H1 (cell line): ENCODE measurements at regions not wholly inside any gene's neighbourhood (a gene's known extent, or its start where the extent isn't known, plus 50 kb on each side); places are given as distances from the start of the nearest gene placed in this dataset.

ENCODE experiments used
- CTCF ChIA-PET: fragments of 300-600 bp; sonication (Branson Sonifier 250); formaldehyde crosslinking; loops from one replicate; lab custom pipeline; 2021; ENCODE audit not compliant: partially characterized antibody; lab: Charles Lee
- POLR2A ChIA-PET: fragments of 300-600 bp; sonication (Branson Sonifier 250); formaldehyde crosslinking; loops from one replicate; lab custom pipeline; 2021; ENCODE audit warnings: inconsistent platforms; ENCODE audit not compliant: partially characterized antibody; lab: Charles Lee
- DNase-seq, 2 experiments: peaks; one replicate each; pipeline versions ENCODE4 v3.0.0 to v3.0.0-alpha.2; 2010 to 2022; ENCODE audit warnings: low spot score in 2 of 2, low read depth in 1 of 2, mixed read lengths in 1 of 2
- FAIRE-seq: peaks from 2 replicates; lab custom pipeline; 2011; peaks lifted over from hg19 to GRCh38; lab: Jason Lieb, UNC
- H2AFZ ChIP-seq: 2 replicates; pipeline ENCODE4 v1.8.1; 2012; ENCODE audit warnings: low read length, inconsistent platforms
- H2AK5ac ChIP-seq: 2 replicates; pipeline ENCODE4 v1.6.1; 2013; ENCODE audit warnings: low read depth, low read length
- H2BK120ac ChIP-seq: replicated peaks from 2 replicates; pipeline ENCODE3; 2013; ENCODE audit warnings: low read depth, low read length, inconsistent platforms
- H2BK12ac ChIP-seq: 2 replicates; pipeline ENCODE4 v1.6.1; 2013; ENCODE audit warnings: low read depth, low read length
- H2BK15ac ChIP-seq: 2 replicates; pipeline ENCODE4 v1.6.1; 2013; ENCODE audit warnings: low read length
- H2BK20ac ChIP-seq: 2 replicates; pipeline ENCODE4 v1.6.1; 2013; ENCODE audit warnings: low read length
- H2BK5ac ChIP-seq: 2 replicates; pipeline ENCODE4 v1.6.1; 2013; ENCODE audit warnings: low read depth, low read length
- H3K14ac ChIP-seq: 2 replicates; pipeline ENCODE4 v1.6.1; 2013; ENCODE audit warnings: inconsistent platforms; ENCODE audit not compliant: insufficient read length
- H3K18ac ChIP-seq: 2 replicates; pipeline ENCODE4 v1.6.1; 2013; ENCODE audit warnings: low read length; ENCODE audit errors: extremely low read depth
- H3K23ac ChIP-seq: 2 replicates; pipeline ENCODE4 v1.6.1; 2013; ENCODE audit warnings: inconsistent platforms; ENCODE audit not compliant: insufficient read length
- H3K23me2 ChIP-seq: 2 replicates; pipeline ENCODE4 v1.6.1; 2013; ENCODE audit warnings: low read depth, low read length
- H3K27ac ChIP-seq: 2 replicates; pipeline ENCODE4 v1.6.1; 2011; ENCODE audit warnings: low read depth, low read length, inconsistent platforms
- H3K27me3 ChIP-seq, 4 experiments: replicated peaks in 1 of 4; 1 replicate in 1 of 4; 2 replicates in 3 of 4; pipeline versions ENCODE4 v1.6.1 to v1.8.1; 2011 to 2013; ENCODE audit warnings: low read length in 3 of 4, mild to moderate bottlenecking in 3 of 4, inconsistent platforms in 2 of 4, mixed read lengths in 2 of 4, moderate library complexity in 1 of 4; ENCODE audit not compliant: control insufficient read depth in 3 of 4, insufficient read depth in 3 of 4; ENCODE audit errors: extremely low read depth in 1 of 4
- H3K36me3 ChIP-seq, 4 experiments: 2 replicates each; pipeline versions ENCODE4 v1.6.1 to v1.8.1; 2011 to 2013; ENCODE audit warnings: mild to moderate bottlenecking in 4 of 4, low read length in 3 of 4, moderate library complexity in 2 of 4, control low read depth in 1 of 4, inconsistent platforms in 1 of 4; ENCODE audit not compliant: insufficient read depth in 4 of 4, control insufficient read depth in 2 of 4
- H3K4ac ChIP-seq: replicated peaks from 2 replicates; pipeline ENCODE3; 2013; ENCODE audit warnings: low read length, low read depth, mixed read lengths, inconsistent platforms; ENCODE audit not compliant: insufficient read length
- H3K4me1 ChIP-seq, 4 experiments: replicated peaks in 1 of 4; 1 replicate in 1 of 4; 2 replicates in 3 of 4; pipeline versions ENCODE4 v1.6.1 to v1.8.1; 2011 to 2013; ENCODE audit warnings: low read length in 3 of 4, inconsistent platforms in 2 of 4, mixed read lengths in 1 of 4; ENCODE audit not compliant: insufficient read depth in 4 of 4, control insufficient read depth in 3 of 4
- H3K4me2 ChIP-seq, 2 experiments: 2 replicates each; pipeline versions ENCODE4 v1.6.1 to v1.8.1; 2011 to 2013; ENCODE audit warnings: low read depth in 2 of 2, low read length in 2 of 2, control low read depth in 1 of 2, inconsistent platforms in 1 of 2, mild to moderate bottlenecking in 1 of 2; ENCODE audit not compliant: insufficient read depth in 1 of 2
- H3K4me3 ChIP-seq, 4 experiments: fragments of 200-600, 300-600 bp in 1 of 4; sonication (generic), shearing (Covaris generic), sonication (Bioruptor Twin) in 1 of 4; 2 replicates each; pipeline versions ENCODE4 v1.5.1 to v1.8.1; 2011 to 2016; ENCODE audit warnings: low read length in 4 of 4, low read depth in 3 of 4, control low read depth in 2 of 4, inconsistent platforms in 2 of 4, mild to moderate bottlenecking in 2 of 4, mixed read lengths in 1 of 4, moderate library complexity in 1 of 4; ENCODE audit not compliant: insufficient read depth in 2 of 4; ENCODE audit errors: extremely low read depth in 1 of 4
- H3K56ac ChIP-seq: replicated peaks from 2 replicates; pipeline ENCODE3; 2013; ENCODE audit warnings: low read depth, mild to moderate bottlenecking, mixed read lengths, low read length, inconsistent platforms; ENCODE audit not compliant: insufficient read length
- H3K79me1 ChIP-seq: 2 replicates; pipeline ENCODE4 v1.6.1; 2013; ENCODE audit warnings: low read depth, low read length, control low read depth
- H3K79me2 ChIP-seq, 2 experiments: 2 replicates each; pipeline versions ENCODE4 v1.6.1 to v1.8.1; 2012 to 2013; ENCODE audit warnings: low read length in 2 of 2, mild to moderate bottlenecking in 2 of 2, inconsistent platforms in 1 of 2; ENCODE audit not compliant: insufficient read depth in 2 of 2, control insufficient read depth in 1 of 2
- H3K9ac ChIP-seq, 4 experiments: replicated peaks in 1 of 4; 1 replicate in 1 of 4; 2 replicates in 3 of 4; pipeline versions ENCODE4 v1.6.1 to v1.8.1; 2011 to 2013; ENCODE audit warnings: low read depth in 3 of 4, low read length in 3 of 4, control low read depth in 2 of 4, mild to moderate bottlenecking in 2 of 4, moderate library complexity in 2 of 4, inconsistent platforms in 1 of 4; ENCODE audit errors: extremely low read depth in 1 of 4
- H3K9me3 ChIP-seq, 2 experiments: 2 replicates each; pipeline versions ENCODE4 v1.6.1 to v1.8.1; 2012 to 2013; ENCODE audit warnings: mild to moderate bottlenecking in 2 of 2, moderate library complexity in 2 of 2, control low read depth in 1 of 2, inconsistent platforms in 1 of 2, low read depth in 1 of 2, low read length in 1 of 2, mixed read lengths in 1 of 2; ENCODE audit not compliant: insufficient read depth in 2 of 2
- H4K20me1 ChIP-seq, 2 experiments: replicated peaks in 1 of 2; 2 replicates each; pipeline versions ENCODE3 to v1.8.1; 2011 to 2013; ENCODE audit warnings: inconsistent platforms in 2 of 2, low read length in 2 of 2, mild to moderate bottlenecking in 1 of 2; ENCODE audit not compliant: insufficient read depth in 2 of 2, control insufficient read depth in 1 of 2
- H4K5ac ChIP-seq: 2 replicates; pipeline ENCODE4 v1.6.1; 2013; ENCODE audit warnings: low read length, low read depth, mixed read lengths, inconsistent platforms; ENCODE audit not compliant: insufficient read length
- H4K8ac ChIP-seq: 2 replicates; pipeline ENCODE4 v1.8.0; 2013; ENCODE audit warnings: mild to moderate bottlenecking, moderate library complexity, low read length, inconsistent platforms; ENCODE audit not compliant: insufficient read depth; ENCODE audit errors: extremely low read depth
- H4K91ac ChIP-seq: replicated peaks from 2 replicates; pipeline ENCODE3; 2013; ENCODE audit warnings: low read length, mixed read lengths, inconsistent platforms; ENCODE audit not compliant: insufficient read length
- HDAC2 ChIP-seq, 2 experiments: fragments of 300-600 bp in 1 of 2; sonication (generic) in 1 of 2; IDR thresholded peaks; 2 replicates each; pipeline ENCODE4 v1.6.1; 2011 to 2012; ENCODE audit warnings: low read depth in 2 of 2, low read length in 2 of 2, mild to moderate bottlenecking in 2 of 2, moderate library complexity in 2 of 2, borderline replicate concordance in 1 of 2, inconsistent platforms in 1 of 2
- JUN ChIP-seq: IDR thresholded peaks from 2 replicates; pipeline ENCODE4 v1.6.1; 2011; ENCODE audit warnings: low read depth, mild to moderate bottlenecking, improper control_type of control experiment, low read length
- POLR2A ChIP-seq, 2 experiments: IDR thresholded peaks; 1 replicate in 1 of 2; 2 replicates in 1 of 2; pipeline ENCODE4 v1.6.1; 2011; ENCODE audit warnings: low read depth in 2 of 2, low read length in 2 of 2, mild to moderate bottlenecking in 2 of 2; ENCODE audit errors: control extremely low read depth in 1 of 2
- RAD21 ChIP-seq, 2 experiments: IDR thresholded peaks in 1 of 2; conservative IDR thresholded peaks in 1 of 2; 2 replicates each; pipeline ENCODE4 v1.6.1; 2011; ENCODE audit warnings: low read depth in 2 of 2, low read length in 2 of 2, improper control_type of control experiment in 1 of 2, inconsistent platforms in 1 of 2, mild to moderate bottlenecking in 1 of 2, moderate library complexity in 1 of 2
- WGBS, 2 experiments: shearing (Covaris generic) in 1 of 2; methylation state at CpG; one replicate each; pipeline versions ENCODE4 v1.1.6 to v1.1.7; 2013 to 2015; ENCODE audit warnings: low lambda C conversion rate in 2 of 2, mixed read lengths in 2 of 2, inconsistent platforms in 1 of 2, low coverage in 1 of 2, missing lambda C conversion rate in 1 of 2; ENCODE audit not compliant: insufficient replicate concordance in 2 of 2, insufficient coverage in 1 of 2, insufficient read length in 1 of 2; ENCODE audit errors: extremely low coverage in 1 of 2, missing lambda C conversion rate in 1 of 2; 5-methylcytosine and 5-hydroxymethylcytosine counted together
- TF ChIP-seq, protein P1 (sequence below): IDR thresholded peaks from 2 replicates; pipeline ENCODE4 v1.6.1; 2012; ENCODE audit warnings: low read length, inconsistent platforms
- TF ChIP-seq, protein P2 (sequence below): IDR thresholded peaks from 2 replicates; pipeline ENCODE4 v1.6.1; 2012; ENCODE audit warnings: inconsistent platforms
- TF ChIP-seq, protein P3 (sequence below), 3 experiments: IDR thresholded peaks; 1 replicate in 2 of 3; 2 replicates in 1 of 3; pipeline versions ENCODE4 v1.5.1 to v1.6.1; 2011; ENCODE audit warnings: low read length in 3 of 3, mild to moderate bottlenecking in 3 of 3, inconsistent platforms in 2 of 3, low read depth in 1 of 3, moderate library complexity in 1 of 3; ENCODE audit not compliant: insufficient read depth in 1 of 3; ENCODE audit errors: control extremely low read depth in 1 of 3

DNA sequence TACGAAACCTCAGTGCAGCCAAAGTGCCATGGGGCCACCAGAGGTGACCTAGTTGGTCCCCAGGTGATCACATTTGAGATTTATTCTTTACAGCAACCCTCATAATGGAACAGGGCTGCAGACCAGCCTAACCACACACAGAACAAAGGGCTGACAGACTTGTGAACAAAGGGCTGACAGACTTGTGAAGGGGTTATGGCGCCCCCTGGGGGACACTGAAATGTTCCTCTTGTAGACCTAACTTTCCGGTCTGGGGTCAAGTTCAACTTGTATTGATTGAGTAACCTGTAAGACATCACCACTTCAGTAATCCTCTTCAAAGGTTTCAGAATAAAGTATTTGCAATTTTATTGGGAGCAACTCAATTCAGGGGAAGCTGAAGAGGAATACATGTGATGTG, 175.9 kb upstream of the RPS6KA3 start:
- 29% methylated on average over 3 of the region's 3 CpGs; no CpG with 5 or more reads in 1 of the 2 experiments for WGBS, 2 experiments
- FAIRE-seq = peak; percentile 96
- no peak overlapping the region for H2AK5ac ChIP-seq

More for the DNA sequence above, 175.9 kb upstream of the RPS6KA3 start:
- Histone ChIP-seq H4K8ac (no peak overlapping the region), H3K79me2 (no peaks in the 10 kb centered on the region), H3K14ac (no peak overlapping the region), H2BK5ac (no peak overlapping the region), H3K27me3 (no peaks in the 10 kb centered on the region), H3K23me2 (no peaks in the 10 kb centered on the region), H3K27ac (no peak overlapping the region), H3K4me1 (peaks cover 0 to 3% (median 0%) of the 10 kb centered on the region in 4 experiments; a peak in 1 of 7 replicates), H3K4me3 (no peak overlapping the region), H2BK120ac (no peak overlapping the region), H3K4me2 (no peak overlapping the region), H3K9ac (no peak overlapping the region), H3K56ac (no peak overlapping the region), H3K18ac (no peak overlapping the region), H3K36me3 (no peaks in the 10 kb centered on the region), H2AFZ (peak overlapping the region; percentile 76; the same call in 1 of the 2 replicates), H3K4ac (no peak overlapping the region), H4K20me1 (no peaks in the 10 kb centered on the region), H4K91ac (no peak overlapping the region), H3K9me3 (no peaks in the 10 kb centered on the region), H4K5ac (peak overlapping the region; percentile 43), H2BK20ac (no peak overlapping the region), H3K23ac (no peak overlapping the region), H2BK15ac (no peak overlapping the region), H3K79me1 (no peaks in the 10 kb centered on the region), H2BK12ac (no peak overlapping the region)
- CTCF ChIA-PET = no interaction called here
- POLR2A ChIA-PET = no interaction called here
- DNase-seq = peak; percentile 76 to 77
- no peak for TF ChIP-seq HDAC2 (IDR thresholded peaks at IDR 0.05; ENCODE audit: borderline replicate concordance in 1 of 2, low read depth in 2 of 2, low read length in 2 of 2)
- peak; percentile 80 to 87 for TF ChIP-seq RAD21 (IDR thresholded peaks at IDR 0.05 in 1 of 2, conservative IDR thresholded peaks at IDR 0.05 in 1 of 2; ENCODE audit: low read depth in 2 of 2, low read length in 2 of 2)
- TF ChIP-seq, protein P1, sequence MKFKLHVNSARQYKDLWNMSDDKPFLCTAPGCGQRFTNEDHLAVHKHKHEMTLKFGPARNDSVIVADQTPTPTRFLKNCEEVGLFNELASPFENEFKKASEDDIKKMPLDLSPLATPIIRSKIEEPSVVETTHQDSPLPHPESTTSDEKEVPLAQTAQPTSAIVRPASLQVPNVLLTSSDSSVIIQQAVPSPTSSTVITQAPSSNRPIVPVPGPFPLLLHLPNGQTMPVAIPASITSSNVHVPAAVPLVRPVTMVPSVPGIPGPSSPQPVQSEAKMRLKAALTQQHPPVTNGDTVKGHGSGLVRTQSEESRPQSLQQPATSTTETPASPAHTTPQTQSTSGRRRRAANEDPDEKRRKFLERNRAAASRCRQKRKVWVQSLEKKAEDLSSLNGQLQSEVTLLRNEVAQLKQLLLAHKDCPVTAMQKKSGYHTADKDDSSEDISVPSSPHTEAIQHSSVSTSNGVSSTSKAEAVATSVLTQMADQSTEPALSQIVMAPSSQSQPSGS = no peak
- TF ChIP-seq, protein P2, sequence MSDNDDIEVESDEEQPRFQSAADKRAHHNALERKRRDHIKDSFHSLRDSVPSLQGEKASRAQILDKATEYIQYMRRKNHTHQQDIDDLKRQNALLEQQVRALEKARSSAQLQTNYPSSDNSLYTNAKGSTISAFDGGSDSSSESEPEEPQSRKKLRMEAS = no peak
- TF ChIP-seq, protein P3, sequence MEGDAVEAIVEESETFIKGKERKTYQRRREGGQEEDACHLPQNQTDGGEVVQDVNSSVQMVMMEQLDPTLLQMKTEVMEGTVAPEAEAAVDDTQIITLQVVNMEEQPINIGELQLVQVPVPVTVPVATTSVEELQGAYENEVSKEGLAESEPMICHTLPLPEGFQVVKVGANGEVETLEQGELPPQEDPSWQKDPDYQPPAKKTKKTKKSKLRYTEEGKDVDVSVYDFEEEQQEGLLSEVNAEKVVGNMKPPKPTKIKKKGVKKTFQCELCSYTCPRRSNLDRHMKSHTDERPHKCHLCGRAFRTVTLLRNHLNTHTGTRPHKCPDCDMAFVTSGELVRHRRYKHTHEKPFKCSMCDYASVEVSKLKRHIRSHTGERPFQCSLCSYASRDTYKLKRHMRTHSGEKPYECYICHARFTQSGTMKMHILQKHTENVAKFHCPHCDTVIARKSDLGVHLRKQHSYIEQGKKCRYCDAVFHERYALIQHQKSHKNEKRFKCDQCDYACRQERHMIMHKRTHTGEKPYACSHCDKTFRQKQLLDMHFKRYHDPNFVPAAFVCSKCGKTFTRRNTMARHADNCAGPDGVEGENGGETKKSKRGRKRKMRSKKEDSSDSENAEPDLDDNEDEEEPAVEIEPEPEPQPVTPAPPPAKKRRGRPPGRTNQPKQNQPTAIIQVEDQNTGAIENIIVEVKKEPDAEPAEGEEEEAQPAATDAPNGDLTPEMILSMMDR (IDR thresholded peaks at IDR 0.05; ENCODE audit: control extremely low read depth in 1 of 3, insufficient read depth in 1 of 3, low read depth in 1 of 3, low read length in 3 of 3) = peak; percentile 28 to 61 (median 58)
- no peak for TF ChIP-seq POLR2A (IDR thresholded peaks at IDR 0.05; ENCODE audit: control extremely low read depth in 1 of 2, low read depth in 2 of 2, low read length in 2 of 2)
- TF ChIP-seq JUN = no peak
